WTC11 (cell line): ENCODE measurements at regions not wholly inside any gene's neighbourhood (a gene's known extent, or its start where the extent isn't known, plus 50 kb on each side); places are given as distances from the start of the nearest gene placed in this dataset.

Experiments
- ATAC-seq: fragments of 200-7000 bp; cut with Tn5 transposase; 2 replicates; pipeline ENCODE4 v1.10.0; 2021; ENCODE audit warnings: mild to moderate bottlenecking, moderate library complexity
- CTCF ChIA-PET: fragments of 300-600 bp; sonication (Branson Sonifier 250); formaldehyde crosslinking; loops from one replicate; lab custom pipeline; 2021; ENCODE audit warnings: antibody characterized with exemption; lab: Charles Lee
- POLR2A ChIA-PET: fragments of 350-600 bp; sonication (Branson Sonifier 250); formaldehyde crosslinking; loops from one replicate; lab custom pipeline; 2021; ENCODE audit warnings: antibody characterized with exemption; lab: Charles Lee
- DNase-seq: peaks from one replicate; pipeline ENCODE4 v3.0.0; 2021; ENCODE audit warnings: low spot score
- H3K27ac Mint-ChIP-seq: 2 replicates; pipeline ENCODE4 v1.8.0; 2021; ENCODE audit warnings: mixed read lengths
- H3K27me3 Mint-ChIP-seq: 2 replicates; pipeline ENCODE4 v1.8.0; 2021; ENCODE audit warnings: low read depth, mild to moderate bottlenecking, moderate library complexity, mixed read lengths
- H3K36me3 Mint-ChIP-seq: 2 replicates; pipeline ENCODE4 v1.8.0; 2021; ENCODE audit warnings: mixed read lengths
- H3K4me1 Mint-ChIP-seq: 2 replicates; pipeline ENCODE4 v1.8.0; 2022; ENCODE audit warnings: mixed read lengths
- H3K4me3 Mint-ChIP-seq: 2 replicates; pipeline ENCODE4 v1.8.0; 2021; ENCODE audit warnings: mild to moderate bottlenecking, moderate library complexity, mixed read lengths
- H3K9me3 Mint-ChIP-seq: 2 replicates; pipeline ENCODE4 v1.8.0; 2021; ENCODE audit warnings: mixed read lengths
- AFF4 ChIP-seq: sonication (generic); formaldehyde crosslinking; IDR thresholded peaks from 2 replicates; pipeline ENCODE4 v1.8.1; 2023; ENCODE audit warnings: mild to moderate bottlenecking, missing genetic modification reagents, borderline replicate concordance
- ATF1 ChIP-seq: sonication (generic); formaldehyde crosslinking; IDR thresholded peaks from 2 replicates; pipeline ENCODE4 v1.8.1; 2023; ENCODE audit warnings: mild to moderate bottlenecking, moderate library complexity, missing genetic modification reagents
- CTCF ChIP-seq: fragments of 200-600 bp; IDR thresholded peaks from 2 replicates; pipeline ENCODE4 v1.8.0; 2022; ENCODE audit warnings: antibody characterized with exemption
- ETV6 ChIP-seq: sonication (generic); formaldehyde crosslinking; IDR thresholded peaks from 2 replicates; pipeline ENCODE4 v1.8.1; 2022; ENCODE audit warnings: mild to moderate bottlenecking, missing genetic modification reagents
- GABPB1 ChIP-seq: sonication (generic); formaldehyde crosslinking; IDR thresholded peaks from 2 replicates; pipeline ENCODE4 v1.8.1; 2023; ENCODE audit warnings: mild to moderate bottlenecking, missing genetic modification reagents
- GTF2I ChIP-seq: fragments of 250-450 bp; sonication (Bioruptor Pico); conservative IDR thresholded peaks from 2 replicates; pipeline ENCODE4 v1.4.0; 2021; ENCODE audit warnings: mild to moderate bottlenecking
- NR1H2 ChIP-seq: sonication (generic); formaldehyde crosslinking; IDR thresholded peaks from 2 replicates; pipeline ENCODE4 v1.9.0; 2021; ENCODE audit warnings: mild to moderate bottlenecking, moderate library complexity, missing genetic modification reagents
- OVOL2 ChIP-seq: fragments of 250-450 bp; sonication (Bioruptor Pico); IDR thresholded peaks from 2 replicates; pipeline ENCODE4 v1.9.0; 2021; ENCODE audit warnings: mild to moderate bottlenecking, borderline replicate concordance
- ZBTB43 ChIP-seq: sonication (generic); formaldehyde crosslinking; IDR thresholded peaks from 2 replicates; pipeline ENCODE4 v1.8.1; 2023; ENCODE audit warnings: mild to moderate bottlenecking, missing genetic modification reagents
- TF ChIP-seq, protein P1 (sequence below): fragments of 250-450 bp; sonication (Bioruptor Pico); IDR thresholded peaks from 2 replicates; pipeline ENCODE4 v1.9.0; 2021; ENCODE audit warnings: mild to moderate bottlenecking, borderline replicate concordance
- TF ChIP-seq, protein P2 (sequence below): sonication (generic); formaldehyde crosslinking; conservative IDR thresholded peaks from 2 replicates; pipeline ENCODE4 v1.8.1; 2022; ENCODE audit warnings: mild to moderate bottlenecking, missing genetic modification reagents
- TF ChIP-seq, protein P3 (sequence below): sonication (generic); formaldehyde crosslinking; IDR thresholded peaks from 2 replicates; pipeline ENCODE4 v1.8.0; 2023; ENCODE audit warnings: missing genetic modification reagents
- TF ChIP-seq, protein P4 (sequence below): sonication (generic); formaldehyde crosslinking; IDR thresholded peaks from 2 replicates; pipeline ENCODE4 v1.8.0; 2022; ENCODE audit warnings: missing genetic modification reagents

- DNase-seq (no peak), ATAC-seq (no peak)
- POLR2A ChIA-PET, result no interaction called here
Observed at GRCh38 chrX:42988700-42989099, 210.7 kb upstream of the PPP1R2C start.

More at GRCh38 chrX:42988700-42989099, 210.7 kb upstream of the PPP1R2C start:
- no peak overlapping the region for H3K4me3 Mint-ChIP-seq
- no peak overlapping the region for H3K27ac Mint-ChIP-seq
- CTCF ChIA-PET, result no interaction called here
- peaks cover 37% of the 10 kb centered on the region for H3K4me1 Mint-ChIP-seq
- H3K27me3 Mint-ChIP-seq, result no peaks in the 10 kb centered on the region
- H3K9me3 Mint-ChIP-seq, result peaks cover 19% of the 10 kb centered on the region
- TF ChIP-seq, protein P1, sequence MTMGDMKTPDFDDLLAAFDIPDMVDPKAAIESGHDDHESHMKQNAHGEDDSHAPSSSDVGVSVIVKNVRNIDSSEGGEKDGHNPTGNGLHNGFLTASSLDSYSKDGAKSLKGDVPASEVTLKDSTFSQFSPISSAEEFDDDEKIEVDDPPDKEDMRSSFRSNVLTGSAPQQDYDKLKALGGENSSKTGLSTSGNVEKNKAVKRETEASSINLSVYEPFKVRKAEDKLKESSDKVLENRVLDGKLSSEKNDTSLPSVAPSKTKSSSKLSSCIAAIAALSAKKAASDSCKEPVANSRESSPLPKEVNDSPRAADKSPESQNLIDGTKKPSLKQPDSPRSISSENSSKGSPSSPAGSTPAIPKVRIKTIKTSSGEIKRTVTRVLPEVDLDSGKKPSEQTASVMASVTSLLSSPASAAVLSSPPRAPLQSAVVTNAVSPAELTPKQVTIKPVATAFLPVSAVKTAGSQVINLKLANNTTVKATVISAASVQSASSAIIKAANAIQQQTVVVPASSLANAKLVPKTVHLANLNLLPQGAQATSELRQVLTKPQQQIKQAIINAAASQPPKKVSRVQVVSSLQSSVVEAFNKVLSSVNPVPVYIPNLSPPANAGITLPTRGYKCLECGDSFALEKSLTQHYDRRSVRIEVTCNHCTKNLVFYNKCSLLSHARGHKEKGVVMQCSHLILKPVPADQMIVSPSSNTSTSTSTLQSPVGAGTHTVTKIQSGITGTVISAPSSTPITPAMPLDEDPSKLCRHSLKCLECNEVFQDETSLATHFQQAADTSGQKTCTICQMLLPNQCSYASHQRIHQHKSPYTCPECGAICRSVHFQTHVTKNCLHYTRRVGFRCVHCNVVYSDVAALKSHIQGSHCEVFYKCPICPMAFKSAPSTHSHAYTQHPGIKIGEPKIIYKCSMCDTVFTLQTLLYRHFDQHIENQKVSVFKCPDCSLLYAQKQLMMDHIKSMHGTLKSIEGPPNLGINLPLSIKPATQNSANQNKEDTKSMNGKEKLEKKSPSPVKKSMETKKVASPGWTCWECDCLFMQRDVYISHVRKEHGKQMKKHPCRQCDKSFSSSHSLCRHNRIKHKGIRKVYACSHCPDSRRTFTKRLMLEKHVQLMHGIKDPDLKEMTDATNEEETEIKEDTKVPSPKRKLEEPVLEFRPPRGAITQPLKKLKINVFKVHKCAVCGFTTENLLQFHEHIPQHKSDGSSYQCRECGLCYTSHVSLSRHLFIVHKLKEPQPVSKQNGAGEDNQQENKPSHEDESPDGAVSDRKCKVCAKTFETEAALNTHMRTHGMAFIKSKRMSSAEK (CRISPR knock-in tag), result no peak
- TF ChIP-seq CTCF (no peak), NR1H2 (no peak), ETV6 (CRISPR knock-in tag) (no peak), ATF1 (CRISPR knock-in tag) (no peak), OVOL2 (CRISPR knock-in tag) (no peak), GABPB1 (no peak), AFF4 (CRISPR knock-in tag) (no peak), ZBTB43 (CRISPR knock-in tag) (no peak), GTF2I (CRISPR knock-in tag) (no peak)
- TF ChIP-seq, protein P2, sequence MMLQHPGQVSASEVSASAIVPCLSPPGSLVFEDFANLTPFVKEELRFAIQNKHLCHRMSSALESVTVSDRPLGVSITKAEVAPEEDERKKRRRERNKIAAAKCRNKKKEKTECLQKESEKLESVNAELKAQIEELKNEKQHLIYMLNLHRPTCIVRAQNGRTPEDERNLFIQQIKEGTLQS (CRISPR knock-in tag), result no peak
- TF ChIP-seq, protein P3, sequence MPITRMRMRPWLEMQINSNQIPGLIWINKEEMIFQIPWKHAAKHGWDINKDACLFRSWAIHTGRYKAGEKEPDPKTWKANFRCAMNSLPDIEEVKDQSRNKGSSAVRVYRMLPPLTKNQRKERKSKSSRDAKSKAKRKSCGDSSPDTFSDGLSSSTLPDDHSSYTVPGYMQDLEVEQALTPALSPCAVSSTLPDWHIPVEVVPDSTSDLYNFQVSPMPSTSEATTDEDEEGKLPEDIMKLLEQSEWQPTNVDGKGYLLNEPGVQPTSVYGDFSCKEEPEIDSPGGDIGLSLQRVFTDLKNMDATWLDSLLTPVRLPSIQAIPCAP (CRISPR knock-in tag), result no peak
- TF ChIP-seq, protein P4, sequence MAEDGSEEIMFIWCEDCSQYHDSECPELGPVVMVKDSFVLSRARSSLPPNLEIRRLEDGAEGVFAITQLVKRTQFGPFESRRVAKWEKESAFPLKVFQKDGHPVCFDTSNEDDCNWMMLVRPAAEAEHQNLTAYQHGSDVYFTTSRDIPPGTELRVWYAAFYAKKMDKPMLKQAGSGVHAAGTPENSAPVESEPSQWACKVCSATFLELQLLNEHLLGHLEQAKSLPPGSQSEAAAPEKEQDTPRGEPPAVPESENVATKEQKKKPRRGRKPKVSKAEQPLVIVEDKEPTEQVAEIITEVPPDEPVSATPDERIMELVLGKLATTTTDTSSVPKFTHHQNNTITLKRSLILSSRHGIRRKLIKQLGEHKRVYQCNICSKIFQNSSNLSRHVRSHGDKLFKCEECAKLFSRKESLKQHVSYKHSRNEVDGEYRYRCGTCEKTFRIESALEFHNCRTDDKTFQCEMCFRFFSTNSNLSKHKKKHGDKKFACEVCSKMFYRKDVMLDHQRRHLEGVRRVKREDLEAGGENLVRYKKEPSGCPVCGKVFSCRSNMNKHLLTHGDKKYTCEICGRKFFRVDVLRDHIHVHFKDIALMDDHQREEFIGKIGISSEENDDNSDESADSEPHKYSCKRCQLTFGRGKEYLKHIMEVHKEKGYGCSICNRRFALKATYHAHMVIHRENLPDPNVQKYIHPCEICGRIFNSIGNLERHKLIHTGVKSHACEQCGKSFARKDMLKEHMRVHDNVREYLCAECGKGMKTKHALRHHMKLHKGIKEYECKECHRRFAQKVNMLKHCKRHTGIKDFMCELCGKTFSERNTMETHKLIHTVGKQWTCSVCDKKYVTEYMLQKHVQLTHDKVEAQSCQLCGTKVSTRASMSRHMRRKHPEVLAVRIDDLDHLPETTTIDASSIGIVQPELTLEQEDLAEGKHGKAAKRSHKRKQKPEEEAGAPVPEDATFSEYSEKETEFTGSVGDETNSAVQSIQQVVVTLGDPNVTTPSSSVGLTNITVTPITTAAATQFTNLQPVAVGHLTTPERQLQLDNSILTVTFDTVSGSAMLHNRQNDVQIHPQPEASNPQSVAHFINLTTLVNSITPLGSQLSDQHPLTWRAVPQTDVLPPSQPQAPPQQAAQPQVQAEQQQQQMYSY, result no peak
- TF ChIP-seq, all 79 proteins: peak for 0
- peaks cover 20% of the 10 kb centered on the region for H3K36me3 Mint-ChIP-seq
